ENCODE measurements at regions not wholly inside any gene's neighbourhood (a gene's known extent, or its start where the extent isn't known, plus 50 kb on each side); places are given as distances from the start of the nearest gene placed in this dataset.

- no peak for DNase-seq
- intact Hi-C loops (cut with DNase I), result no loop called here
- peaks cover 6 to 47% (median 11%) of the 10 kb centered on the region in 3 donors for H3K4me1 ChIP-seq
- 43% methylated on average over 4 to 6 of the region's 6 CpGs for WGBS, 2 donors
- no peak overlapping the region for H3K27ac ChIP-seq
- no peaks in the 10 kb centered on the region for H3K36me3 ChIP-seq
- H3K27me3 ChIP-seq, result peaks cover 0 to 4% (median 0%) of the 10 kb centered on the region in 4 donors
- TF ChIP-seq CTCF (IDR thresholded peaks at IDR 0.05) (no peak), POLR2A (IDR thresholded peaks at IDR 0.05) (no peak)
- H3K4me3 ChIP-seq, result no peak overlapping the region
- H3K9me3 ChIP-seq, result no peaks in the 10 kb centered on the region
These were observed 75.9 kb upstream of the CRY1 start for GRCh38 chr12:107169200-107169599.

- WGBS, 2 donors, result 76 to 85% methylated on average over 5 of the region's 5 CpGs
These were observed 85.4 kb upstream of the CRY1 start for GRCh38 chr12:107178776-107179175.

GRCh38 chr12:107179871-107180270, 86.5 kb upstream of the CRY1 start:
- WGBS, 2 donors, result 58 to 82% methylated on average over 1 of the region's 1 CpG

More at GRCh38 chr12:107178776-107179175, 85.4 kb upstream of the CRY1 start:
- no peaks in the 10 kb centered on the region for H3K9me3 ChIP-seq
- DNase-seq, result no peak
- no peaks in the 10 kb centered on the region for H3K4me1 ChIP-seq
- intact Hi-C loops (cut with DNase I), result no loop called here
- H3K4me3 ChIP-seq, result no peak overlapping the region
- H3K27ac ChIP-seq, result no peak overlapping the region
- TF ChIP-seq CTCF (IDR thresholded peaks at IDR 0.05) (no peak), POLR2A (IDR thresholded peaks at IDR 0.05) (no peak)
- no peaks in the 10 kb centered on the region for H3K36me3 ChIP-seq
- peaks cover 0 to 14% (median 0%) of the 10 kb centered on the region in 4 donors for H3K27me3 ChIP-seq

GRCh38 chr12:107180272-107180671, 86.9 kb upstream of the CRY1 start:
- Histone ChIP-seq H3K27me3 (peaks cover 0 to 17% (median 0%) of the 10 kb centered on the region in 4 donors), H3K4me3 (no peak overlapping the region), H3K4me1 (no peaks in the 10 kb centered on the region), H3K27ac (no peak overlapping the region), H3K9me3 (no peaks in the 10 kb centered on the region), H3K36me3 (no peaks in the 10 kb centered on the region)
- intact Hi-C loops (cut with DNase I), result no loop called here
- TF ChIP-seq CTCF (IDR thresholded peaks at IDR 0.05), result no peak
- no peak for TF ChIP-seq POLR2A (IDR thresholded peaks at IDR 0.05)
- 75 to 77% methylated on average over 1 of the region's 1 CpG for WGBS, 2 donors
- no peak for DNase-seq

More at GRCh38 chr12:107179871-107180270, 86.5 kb upstream of the CRY1 start:
- H3K36me3 ChIP-seq, result no peaks in the 10 kb centered on the region
- no peak overlapping the region for H3K4me3 ChIP-seq
- no peaks in the 10 kb centered on the region for H3K9me3 ChIP-seq
- H3K4me1 ChIP-seq, result no peaks in the 10 kb centered on the region
- TF ChIP-seq CTCF (IDR thresholded peaks at IDR 0.05) (no peak), POLR2A (IDR thresholded peaks at IDR 0.05) (no peak)
- intact Hi-C loops (cut with DNase I), result no loop called here
- H3K27ac ChIP-seq, result no peak overlapping the region
- peaks cover 0 to 17% (median 0%) of the 10 kb centered on the region in 4 donors for H3K27me3 ChIP-seq
- no peak for DNase-seq

GRCh38 chr12:107184359-107184930, 91.1 kb upstream of the CRY1 start:
- Histone ChIP-seq H3K36me3 (no peaks in the 10 kb centered on the region), H3K4me1 (no peaks in the 10 kb centered on the region), H3K4me3 (no peak overlapping the region), H3K9me3 (no peaks in the 10 kb centered on the region), H3K27me3 (peaks cover 0 to 17% (median 0%) of the 10 kb centered on the region in 4 donors), H3K27ac (no peak overlapping the region)
- no peak for DNase-seq
- 64 to 70% methylated on average over 5 of the region's 5 CpGs for WGBS, 2 donors
- no peak for TF ChIP-seq POLR2A (IDR thresholded peaks at IDR 0.05)
- intact Hi-C loops (cut with DNase I), result no loop called here

- no peak for DNase-seq
- Histone ChIP-seq H3K27ac (no peak overlapping the region), H3K4me3 (no peak overlapping the region), H3K9me3 (no peaks in the 10 kb centered on the region), H3K36me3 (no peaks in the 10 kb centered on the region), H3K27me3 (peaks cover 0 to 22% (median under 1%) of the 10 kb centered on the region in 4 donors), H3K4me1 (no peaks in the 10 kb centered on the region)
- WGBS, 2 donors, result 51 to 57% methylated on average over 2 of the region's 2 CpGs
- intact Hi-C loops (cut with DNase I), result no loop called here
- TF ChIP-seq POLR2A (IDR thresholded peaks at IDR 0.05) (no peak), CTCF (IDR thresholded peaks at IDR 0.05) (no peak)
These were observed 103.3 kb upstream of the CRY1 start for GRCh38 chr12:107196681-107197080.

Data from esophagus squamous epithelium (tissue), 5 donors.